C4-2B (cell line): ENCODE measurements at regions not wholly inside any gene's neighbourhood (a gene's known extent, or its start where the extent isn't known, plus 50 kb on each side); places are given as distances from the start of the nearest gene placed in this dataset.

Experiments used
- H3K27ac ChIP-seq: fragments of 450-650 bp; 2 replicates; pipeline ENCODE4 v1.5.1; 2017
- ZFX ChIP-seq: fragments of 450-650 bp; IDR thresholded peaks from 2 replicates; pipeline ENCODE4 v1.6.1; 2017
- TF ChIP-seq, protein P1 (sequence below): fragments of 450-650 bp; conservative IDR thresholded peaks from 2 replicates; pipeline ENCODE4 v1.5.1; 2017; ENCODE audit warnings: mild to moderate bottlenecking

GRCh38 chr9:99748266-99748665, 73.4 kb upstream of the NR4A3 start:
- no peak overlapping the region for H3K27ac ChIP-seq
- no peak for TF ChIP-seq ZFX
- TF ChIP-seq, protein P1, sequence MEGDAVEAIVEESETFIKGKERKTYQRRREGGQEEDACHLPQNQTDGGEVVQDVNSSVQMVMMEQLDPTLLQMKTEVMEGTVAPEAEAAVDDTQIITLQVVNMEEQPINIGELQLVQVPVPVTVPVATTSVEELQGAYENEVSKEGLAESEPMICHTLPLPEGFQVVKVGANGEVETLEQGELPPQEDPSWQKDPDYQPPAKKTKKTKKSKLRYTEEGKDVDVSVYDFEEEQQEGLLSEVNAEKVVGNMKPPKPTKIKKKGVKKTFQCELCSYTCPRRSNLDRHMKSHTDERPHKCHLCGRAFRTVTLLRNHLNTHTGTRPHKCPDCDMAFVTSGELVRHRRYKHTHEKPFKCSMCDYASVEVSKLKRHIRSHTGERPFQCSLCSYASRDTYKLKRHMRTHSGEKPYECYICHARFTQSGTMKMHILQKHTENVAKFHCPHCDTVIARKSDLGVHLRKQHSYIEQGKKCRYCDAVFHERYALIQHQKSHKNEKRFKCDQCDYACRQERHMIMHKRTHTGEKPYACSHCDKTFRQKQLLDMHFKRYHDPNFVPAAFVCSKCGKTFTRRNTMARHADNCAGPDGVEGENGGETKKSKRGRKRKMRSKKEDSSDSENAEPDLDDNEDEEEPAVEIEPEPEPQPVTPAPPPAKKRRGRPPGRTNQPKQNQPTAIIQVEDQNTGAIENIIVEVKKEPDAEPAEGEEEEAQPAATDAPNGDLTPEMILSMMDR, result no peak

- no peak for TF ChIP-seq ZFX
- TF ChIP-seq, protein P1, result no peak
- no peak overlapping the region for H3K27ac ChIP-seq
Observed at GRCh38 chr9:99748676-99749075, 73.0 kb upstream of the NR4A3 start.

DNA sequence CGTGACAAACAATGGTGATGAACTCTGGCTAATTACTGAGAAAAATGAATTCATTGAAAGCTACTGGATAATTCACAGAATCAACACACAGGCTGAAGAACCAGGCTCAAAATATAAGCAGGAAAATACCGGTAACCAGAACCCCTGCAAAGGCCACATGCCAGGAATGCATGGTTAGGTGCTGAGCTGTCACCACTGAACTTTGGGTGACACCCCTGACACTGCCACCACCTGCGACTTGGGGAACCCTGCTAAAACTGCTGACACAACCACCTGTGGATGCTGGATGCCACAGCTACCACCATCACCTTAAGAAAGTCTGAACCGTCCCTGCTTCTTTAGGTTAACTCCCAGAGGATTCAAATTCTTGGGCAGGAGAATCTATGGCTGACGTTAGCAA, 72.0 kb upstream of the NR4A3 start:
- TF ChIP-seq, protein P1, result no peak
- TF ChIP-seq ZFX, result no peak
- no peak overlapping the region for H3K27ac ChIP-seq

GRCh38 chr9:99750526-99750925, 71.2 kb upstream of the NR4A3 start:
- H3K27ac ChIP-seq, result no peak overlapping the region
- TF ChIP-seq, protein P1, result no peak
- TF ChIP-seq ZFX, result no peak

GRCh38 chr9:99752417-99753109, 69.1 kb upstream of the NR4A3 start:
- no peak overlapping the region for H3K27ac ChIP-seq
- TF ChIP-seq, protein P1, result no peak
- TF ChIP-seq ZFX, result no peak

GRCh38 chr9:99753436-99753835, 68.2 kb upstream of the NR4A3 start:
- H3K27ac ChIP-seq, result no peak overlapping the region
- TF ChIP-seq, protein P1, result no peak
- TF ChIP-seq ZFX, result no peak

DNA sequence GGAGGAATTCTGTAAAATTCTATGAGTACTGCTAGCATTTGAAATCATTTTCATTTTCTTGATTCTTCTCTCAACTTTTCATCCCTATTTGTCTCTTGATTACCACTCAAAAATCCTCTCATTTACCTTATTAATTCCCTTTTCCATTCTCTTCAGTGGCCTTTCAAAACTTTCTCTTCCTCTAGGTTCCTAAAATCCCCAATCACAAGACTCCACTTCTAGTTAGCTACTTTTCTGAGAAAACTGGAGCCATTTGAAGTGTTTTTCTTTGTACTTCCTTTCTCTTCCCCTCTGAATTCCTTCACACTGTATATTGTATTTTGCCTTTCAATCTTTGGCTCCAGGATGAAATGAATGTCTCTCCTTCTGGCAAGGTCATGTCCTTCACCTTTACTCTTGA, 61.3 kb upstream of the NR4A3 start:
- no peak overlapping the region for H3K27ac ChIP-seq
- TF ChIP-seq, protein P1, result no peak
- TF ChIP-seq ZFX, result no peak
